ENCODE measurements at regions not wholly inside any gene's neighbourhood (a gene's known extent, or its start where the extent isn't known, plus 50 kb on each side); places are given as distances from the start of the nearest gene placed in this dataset.

GRCh38 chr16:24668481-24669061 lies 60.9 kb upstream of the TNRC6A start:
- no peak overlapping the region for H3K4me3 ChIP-seq (ENCODE audit: low read length)
- TF ChIP-seq CTCF (conservative IDR thresholded peaks at IDR 0.05; ENCODE audit: low read depth, low read length), result no peak
- no peak for DNase-seq (ENCODE audit: low read depth)

GRCh38 chr16:24670623-24671454 lies 58.6 kb upstream of the TNRC6A start:
- TF ChIP-seq CTCF (conservative IDR thresholded peaks at IDR 0.05; ENCODE audit: low read depth, low read length), result no peak
- peak overlapping the region; percentile 10 for H3K4me3 ChIP-seq (ENCODE audit: low read length)
- DNase-seq (ENCODE audit: low read depth), result peak; percentile 81

GRCh38 chr16:24671455-24671954 lies 57.9 kb upstream of the TNRC6A start:
- no peak for TF ChIP-seq CTCF (conservative IDR thresholded peaks at IDR 0.05; ENCODE audit: low read depth, low read length)
- DNase-seq (ENCODE audit: low read depth), result no peak
- H3K4me3 ChIP-seq (ENCODE audit: low read length), result no peak overlapping the region

GRCh38 chr16:24673155-24673554 lies 56.3 kb upstream of the TNRC6A start:
- TF ChIP-seq CTCF (conservative IDR thresholded peaks at IDR 0.05; ENCODE audit: low read depth, low read length), result no peak
- H3K4me3 ChIP-seq (ENCODE audit: low read length), result no peak overlapping the region
- DNase-seq (ENCODE audit: low read depth), result no peak

- no peak for DNase-seq (ENCODE audit: low read depth)
- no peak overlapping the region for H3K4me3 ChIP-seq (ENCODE audit: low read length)
- TF ChIP-seq CTCF (conservative IDR thresholded peaks at IDR 0.05; ENCODE audit: low read depth, low read length), result no peak
Measured at GRCh38 chr16:24674877-24675276, 54.6 kb upstream of the TNRC6A start.

GRCh38 chr16:24677388-24677787 lies 52.1 kb upstream of the TNRC6A start:
- no peak for TF ChIP-seq CTCF (conservative IDR thresholded peaks at IDR 0.05; ENCODE audit: low read depth, low read length)
- H3K4me3 ChIP-seq (ENCODE audit: low read length), result no peak overlapping the region
- DNase-seq (ENCODE audit: low read depth), result no peak
